ENCODE measurements at regions not wholly inside any gene's neighbourhood (a gene's known extent, or its start where the extent isn't known, plus 50 kb on each side); places are given as distances from the start of the nearest gene placed in this dataset.

DNA sequence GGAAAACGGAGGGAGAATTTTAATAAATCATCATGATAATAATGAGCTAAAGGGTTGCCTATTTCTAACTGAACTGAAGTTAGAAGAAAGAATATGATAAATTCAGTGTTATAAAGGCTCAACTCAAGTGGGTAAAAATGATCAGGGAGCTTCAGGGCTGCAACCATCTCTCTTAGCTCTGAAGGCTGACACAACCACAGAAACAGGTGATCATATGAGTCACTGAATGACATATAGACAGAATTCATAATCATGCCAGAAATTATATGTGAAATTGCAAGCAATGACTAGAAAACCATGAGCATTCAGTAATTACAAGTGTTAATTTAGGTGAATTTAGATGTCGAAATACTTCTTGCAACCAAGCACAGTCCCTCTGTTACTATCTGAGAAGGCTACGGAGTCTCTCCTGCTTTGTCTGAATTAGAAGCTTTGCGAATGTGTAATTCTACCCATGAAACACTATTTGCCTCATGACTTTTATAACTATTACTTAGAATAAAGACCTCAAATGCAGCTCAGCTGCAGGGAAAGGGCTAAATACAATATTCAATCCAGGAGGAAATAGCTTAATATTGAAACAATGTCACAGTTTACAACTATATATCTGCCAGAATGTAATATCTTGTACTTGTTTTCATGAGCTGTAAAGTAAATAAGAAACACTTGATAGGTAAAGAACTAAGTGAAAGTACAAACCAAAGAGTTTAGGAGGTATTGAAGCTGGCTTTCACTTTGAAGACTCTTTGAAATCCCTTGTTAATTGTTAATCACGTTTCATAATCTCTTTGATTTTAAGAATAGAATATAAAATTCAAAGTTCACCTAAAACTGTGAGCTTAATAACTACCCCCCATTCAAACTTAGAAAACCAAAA lies 1972.6 kb downstream of the ARAP2 start (continued):
- TF ChIP-seq POU5F1 (IDR thresholded peaks at IDR 0.05; ENCODE audit: low read depth, low read length) (no peak), SIRT6 (IDR thresholded peaks at IDR 0.05; ENCODE audit: low read length) (no peak), MAFK (IDR thresholded peaks at IDR 0.05; ENCODE audit: low read depth, low read length) (no peak), BRCA1 (IDR thresholded peaks at IDR 0.05; ENCODE audit: low read depth, low read length) (no peak), CHD1 (IDR thresholded peaks at IDR 0.05; ENCODE audit: low read depth, low read length) (no peak), NRF1 (IDR thresholded peaks at IDR 0.05; ENCODE audit: low read depth, low read length) (no peak)
